Epidermal melanocyte (primary cell): ENCODE measurements at regions not wholly inside any gene's neighbourhood (a gene's known extent, or its start where the extent isn't known, plus 50 kb on each side); places are given as distances from the start of the nearest gene placed in this dataset.

ENCODE experiments used
- DNase-seq: peaks from one replicate; pipeline ENCODE4 v3.0.0; 2011; ENCODE audit warnings: low spot score; ENCODE audit not compliant: insufficient read length

- no peak for DNase-seq
Measured at GRCh38 chr3:59653405-59654122, 603.7 kb upstream of the CFAP20DC start.

GRCh38 chr3:59644479-59645402 is 594.9 kb upstream of the CFAP20DC start:
- no peak for DNase-seq

GRCh38 chr3:59641169-59641899 is 591.5 kb upstream of the CFAP20DC start:
- no peak for DNase-seq

- peak; percentile 36 for DNase-seq
Measured at GRCh38 chr3:59632760-59633573, 583.1 kb upstream of the CFAP20DC start.

GRCh38 chr3:59631482-59631881 is 581.7 kb upstream of the CFAP20DC start:
- DNase-seq: no peak

- no peak for DNase-seq
Measured at GRCh38 chr3:59621037-59621436, 571.2 kb upstream of the CFAP20DC start.

GRCh38 chr3:59620325-59620724 is 570.5 kb upstream of the CFAP20DC start:
- no peak for DNase-seq

- DNase-seq: no peak
Measured at GRCh38 chr3:59612444-59612715, 562.6 kb upstream of the CFAP20DC start.

- no peak for DNase-seq
Measured at GRCh38 chr3:59611649-59612443, 562.0 kb upstream of the CFAP20DC start.

- DNase-seq: no peak
Measured at GRCh38 chr3:59609657-59610348, 560.0 kb upstream of the CFAP20DC start.

GRCh38 chr3:59608356-59608755 is 558.5 kb upstream of the CFAP20DC start:
- DNase-seq: no peak

- DNase-seq: no peak
Measured at GRCh38 chr3:59607656-59608055, 557.8 kb upstream of the CFAP20DC start.

- no peak for DNase-seq
Measured at GRCh38 chr3:59606638-59607266, 556.9 kb upstream of the CFAP20DC start.

GRCh38 chr3:59605944-59606534 is 556.2 kb upstream of the CFAP20DC start:
- no peak for DNase-seq

GRCh38 chr3:59605318-59605717 is 555.5 kb upstream of the CFAP20DC start:
- no peak for DNase-seq

- no peak for DNase-seq
Measured at GRCh38 chr3:59601486-59601885, 551.7 kb upstream of the CFAP20DC start.

GRCh38 chr3:59600631-59601030 is 550.8 kb upstream of the CFAP20DC start:
- DNase-seq: no peak

GRCh38 chr3:59596741-59597140 is 546.9 kb upstream of the CFAP20DC start:
- DNase-seq: no peak

GRCh38 chr3:59595830-59596229 is 546.0 kb upstream of the CFAP20DC start:
- DNase-seq: no peak
